HG03025 (cell line): ENCODE measurements at regions not wholly inside any gene's neighbourhood (a gene's known extent, or its start where the extent isn't known, plus 50 kb on each side); places are given as distances from the start of the nearest gene placed in this dataset.
A peak's percentile ranks its signal among the peaks of the same experiment; 100 is the strongest.

Source experiments
- ATAC-seq: cut with Tn5 transposase; IDR thresholded peaks from one replicate; pipeline ENCODE4 v1.9.1; 2021; ENCODE audit warnings: mild to moderate bottlenecking, moderate library complexity; ENCODE audit not compliant: unreplicated experiment, low FRiP score

GRCh38 chr9:109937861-109938453 lies 158.0 kb downstream of the PALM2AKAP2 start:
- ATAC-seq, result no peak

- ATAC-seq, result no peak
These were observed 159.8 kb downstream of the PALM2AKAP2 start for GRCh38 chr9:109939698-109940342.

GRCh38 chr9:109940561-109940960 lies 160.6 kb downstream of the PALM2AKAP2 start:
- ATAC-seq, result no peak

GRCh38 chr9:109941771-109942170 lies 161.8 kb downstream of the PALM2AKAP2 start:
- no peak for ATAC-seq

- ATAC-seq, result no peak
These were observed 165.6 kb downstream of the PALM2AKAP2 start for GRCh38 chr9:109945573-109945972.

- no peak for ATAC-seq
These were observed 168.5 kb downstream of the PALM2AKAP2 start for GRCh38 chr9:109948453-109948852.

GRCh38 chr9:109950710-109951443 lies 170.9 kb downstream of the PALM2AKAP2 start:
- ATAC-seq, result no peak

GRCh38 chr9:109953300-109953699 lies 173.3 kb downstream of the PALM2AKAP2 start:
- no peak for ATAC-seq

- ATAC-seq, result no peak
These were observed 174.0 kb downstream of the PALM2AKAP2 start for GRCh38 chr9:109953813-109954497.

GRCh38 chr9:109956717-109957440 lies 176.9 kb downstream of the PALM2AKAP2 start:
- no peak for ATAC-seq

- no peak for ATAC-seq
These were observed 179.7 kb downstream of the PALM2AKAP2 start for GRCh38 chr9:109959679-109960078.

GRCh38 chr9:109961626-109962025 lies 181.6 kb downstream of the PALM2AKAP2 start:
- ATAC-seq, result no peak

- no peak for ATAC-seq
These were observed 182.2 kb downstream of the PALM2AKAP2 start for GRCh38 chr9:109962215-109962614.

GRCh38 chr9:109963079-109963478 lies 183.1 kb downstream of the PALM2AKAP2 start:
- ATAC-seq, result no peak

GRCh38 chr9:109966643-109967368 lies 186.8 kb downstream of the PALM2AKAP2 start:
- no peak for ATAC-seq

GRCh38 chr9:109967651-109968642 lies 187.9 kb downstream of the PALM2AKAP2 start:
- peak; percentile 36 for ATAC-seq

GRCh38 chr9:109969011-109969410 lies 189.0 kb downstream of the PALM2AKAP2 start:
- no peak for ATAC-seq

GRCh38 chr9:109969573-109970237 lies 189.7 kb downstream of the PALM2AKAP2 start:
- no peak for ATAC-seq
